GM10266 (cell line): ENCODE measurements at regions not wholly inside any gene's neighbourhood (a gene's known extent, or its start where the extent isn't known, plus 50 kb on each side); places are given as distances from the start of the nearest gene placed in this dataset.

Experiments used
- DNase-seq: peaks from one replicate; pipeline ENCODE4 v3.0.0; 2012; ENCODE audit errors: extremely low spot score
- CTCF ChIP-seq: IDR thresholded peaks from 2 replicates; pipeline ENCODE4 v1.5.1; 2012; ENCODE audit warnings: mild to moderate bottlenecking, low read depth; ENCODE audit not compliant: control insufficient read depth, insufficient read depth; ENCODE audit errors: missing control alignments

GRCh38 chr5:125470280-125470902 lies 724.0 kb upstream of the ZNF608 start:
- DNase-seq: no peak
- TF ChIP-seq CTCF: no peak

GRCh38 chr5:125476901-125477585 lies 730.6 kb upstream of the ZNF608 start:
- DNase-seq: no peak
- no peak for TF ChIP-seq CTCF

GRCh38 chr5:125477586-125477975 lies 731.1 kb upstream of the ZNF608 start:
- DNase-seq: no peak

GRCh38 chr5:125478599-125478998 lies 732.2 kb upstream of the ZNF608 start:
- DNase-seq: no peak
- TF ChIP-seq CTCF: no peak

More at GRCh38 chr5:125477586-125477975, 731.1 kb upstream of the ZNF608 start:
- no peak for TF ChIP-seq CTCF

- DNase-seq: no peak
- no peak for TF ChIP-seq CTCF
Measured at GRCh38 chr5:125480911-125481310, 734.5 kb upstream of the ZNF608 start.

- DNase-seq: no peak
- no peak for TF ChIP-seq CTCF
Measured at GRCh38 chr5:125481506-125482465, 735.3 kb upstream of the ZNF608 start.
